Calu3 (cell line): ENCODE measurements at regions not wholly inside any gene's neighbourhood (a gene's known extent, or its start where the extent isn't known, plus 50 kb on each side); places are given as distances from the start of the nearest gene placed in this dataset.

ENCODE experiments used
- BruUV-seq: library from RNA; stranded (reverse); fragments of 400-500 nt; replicated peaks from 2 replicates; lab custom pipeline; 2021; lab: Mats Ljungman, UMichigan
- CTCF ChIA-PET: fragments of 300-600 bp; sonication (Branson Sonifier 250); formaldehyde crosslinking; loops from one replicate; lab custom pipeline; 2022; ENCODE audit warnings: antibody characterized with exemption; lab: Charles Lee
- DNase-seq: peaks from one replicate; pipeline ENCODE4 v3.0.0; 2022
- H3K27ac Mint-ChIP-seq: one replicate; pipeline ENCODE4 v1.8.0; 2022; ENCODE audit warnings: mixed read lengths; ENCODE audit not compliant: unreplicated experiment
- H3K27me3 Mint-ChIP-seq: one replicate; pipeline ENCODE4 v1.8.0; 2022; ENCODE audit warnings: mixed read lengths; ENCODE audit not compliant: unreplicated experiment
- H3K36me3 Mint-ChIP-seq: one replicate; pipeline ENCODE4 v1.8.0; 2022; ENCODE audit warnings: mild to moderate bottlenecking, moderate library complexity, mixed read lengths; ENCODE audit not compliant: insufficient read depth, unreplicated experiment
- H3K4me1 Mint-ChIP-seq: one replicate; pipeline ENCODE4 v1.8.0; 2022; ENCODE audit warnings: mild to moderate bottlenecking, low read depth, mixed read lengths; ENCODE audit not compliant: unreplicated experiment
- H3K4me3 Mint-ChIP-seq: one replicate; pipeline ENCODE4 v1.8.0; 2022; ENCODE audit warnings: mild to moderate bottlenecking, low read depth, moderate library complexity, mixed read lengths; ENCODE audit not compliant: unreplicated experiment
- H3K9me3 Mint-ChIP-seq: one replicate; pipeline ENCODE4 v1.8.0; 2022; ENCODE audit warnings: low read depth, mixed read lengths; ENCODE audit not compliant: unreplicated experiment
- CTCF ChIP-seq: fragments of 200-600 bp; IDR thresholded peaks from one replicate; pipeline ENCODE4 v1.8.0; 2022; ENCODE audit warnings: antibody characterized with exemption; ENCODE audit not compliant: unreplicated experiment
- intact Hi-C: fragments of 100-400 bp; cut with micrococcal nuclease; formaldehyde crosslinking; loops from one replicate; pipeline ENCODE4 v1.10.0; 2022; ENCODE audit not compliant: unreplicated experiment

- H3K27ac Mint-ChIP-seq = no peak overlapping the region
- intact Hi-C loops = loop anchor here (10.0 kb wide), 1 partner anchor 414 kb away; no protein-coding TSS in a partner anchor
- no peaks in the 10 kb centered on the region for H3K36me3 Mint-ChIP-seq
- H3K4me1 Mint-ChIP-seq = no peaks in the 10 kb centered on the region
- no peaks in the 10 kb centered on the region for H3K27me3 Mint-ChIP-seq
- no peak for TF ChIP-seq CTCF
- BruUV-seq = no TSS peak
- DNase-seq = no peak
- H3K9me3 Mint-ChIP-seq = no peaks in the 10 kb centered on the region
- CTCF ChIA-PET = no interaction called here
- H3K4me3 Mint-ChIP-seq = no peak overlapping the region
These were observed 83.3 kb upstream of the FOXN3 start for GRCh38 chr14:89500303-89500702.

GRCh38 chr14:89498878-89499277 lies 81.8 kb upstream of the FOXN3 start:
- CTCF ChIA-PET = no interaction called here
- TF ChIP-seq CTCF = no peak
- H3K4me1 Mint-ChIP-seq = no peaks in the 10 kb centered on the region
- H3K27me3 Mint-ChIP-seq = peaks cover 3% of the 10 kb centered on the region
- H3K27ac Mint-ChIP-seq = no peak overlapping the region
- BruUV-seq = no TSS peak
- H3K4me3 Mint-ChIP-seq = no peak overlapping the region
- DNase-seq = no peak
- H3K36me3 Mint-ChIP-seq = no peaks in the 10 kb centered on the region
- H3K9me3 Mint-ChIP-seq = no peaks in the 10 kb centered on the region
- intact Hi-C loops = no loop called here

- Mint-ChIP-seq H3K4me3 (no peak overlapping the region), H3K27ac (no peak overlapping the region), H3K27me3 (peaks cover 13% of the 10 kb centered on the region), H3K9me3 (no peaks in the 10 kb centered on the region), H3K36me3 (no peaks in the 10 kb centered on the region), H3K4me1 (no peaks in the 10 kb centered on the region)
- no peak for DNase-seq
- BruUV-seq = no TSS peak
- intact Hi-C loops = no loop called here
- no peak for TF ChIP-seq CTCF
- CTCF ChIA-PET = no interaction called here
These were observed 78.7 kb upstream of the FOXN3 start for GRCh38 chr14:89495718-89496117.

- TF ChIP-seq CTCF = no peak
- intact Hi-C loops = no loop called here
- CTCF ChIA-PET = interaction anchor here (0.5 kb wide), 2 partner anchors 78 to 934 kb away, joined by 3 to 4 read pairs; no protein-coding TSS in a partner anchor
- Mint-ChIP-seq H3K4me3 (no peak overlapping the region), H3K36me3 (no peaks in the 10 kb centered on the region), H3K27ac (no peak overlapping the region), H3K9me3 (no peaks in the 10 kb centered on the region), H3K4me1 (no peaks in the 10 kb centered on the region), H3K27me3 (peaks cover 13% of the 10 kb centered on the region)
- BruUV-seq = no TSS peak
- DNase-seq = no peak
These were observed 77.0 kb upstream of the FOXN3 start for GRCh38 chr14:89493877-89494634.
